ENCODE measurements at regions not wholly inside any gene's neighbourhood (a gene's known extent, or its start where the extent isn't known, plus 50 kb on each side); places are given as distances from the start of the nearest gene placed in this dataset.
A peak's percentile ranks its signal among the peaks of the same experiment; 100 is the strongest.

- ATAC-seq = no peak
Observed at GRCh38 chr15:70555713-70556112, 207.6 kb downstream of the UACA start.

GRCh38 chr15:70547846-70548487 lies 215.4 kb downstream of the UACA start:
- ATAC-seq = peak; percentile 55 to 72

- no peak for ATAC-seq
Observed at GRCh38 chr15:70545526-70545925, 217.8 kb downstream of the UACA start.

- ATAC-seq = no peak
Observed at GRCh38 chr15:70541511-70541910, 221.8 kb downstream of the UACA start.

- ATAC-seq = no peak
Observed at GRCh38 chr15:70539912-70540530, 223.3 kb downstream of the UACA start.

GRCh38 chr15:70539409-70539808 lies 223.9 kb downstream of the UACA start:
- ATAC-seq = no peak

GRCh38 chr15:70538278-70538677 lies 225.1 kb downstream of the UACA start:
- ATAC-seq = no peak

- no peak for ATAC-seq
Observed at GRCh38 chr15:70535955-70536338, 227.4 kb downstream of the UACA start.

GRCh38 chr15:70535071-70535954 lies 228.0 kb downstream of the UACA start:
- peak; percentile 48 to 67 for ATAC-seq

- ATAC-seq = no peak
Observed at GRCh38 chr15:70533931-70534742, 229.2 kb downstream of the UACA start.

GRCh38 chr15:70532531-70533186 lies 230.7 kb downstream of the UACA start:
- no peak for ATAC-seq

- ATAC-seq = no peak
Observed at GRCh38 chr15:70531576-70531975, 231.8 kb downstream of the UACA start.

GRCh38 chr15:70530906-70531305 lies 232.5 kb downstream of the UACA start:
- ATAC-seq = no peak

- ATAC-seq = no peak
Observed at GRCh38 chr15:70530503-70530902, 232.9 kb downstream of the UACA start.

GRCh38 chr15:70530017-70530499 lies 233.3 kb downstream of the UACA start:
- no peak for ATAC-seq

- ATAC-seq = no peak
Observed at GRCh38 chr15:70528816-70529215, 234.5 kb downstream of the UACA start.

GRCh38 chr15:70528270-70528706 lies 235.1 kb downstream of the UACA start:
- ATAC-seq = peak; percentile 92

- no peak for ATAC-seq
Observed at GRCh38 chr15:70526974-70527325, 236.4 kb downstream of the UACA start.

- peak in 1 of 2 donors; percentile 18 for ATAC-seq
Observed at GRCh38 chr15:70526221-70526973, 237.0 kb downstream of the UACA start.

- no peak for ATAC-seq
Observed at GRCh38 chr15:70525551-70525950, 237.8 kb downstream of the UACA start.

GRCh38 chr15:70524470-70524869 lies 238.9 kb downstream of the UACA start:
- ATAC-seq = no peak
